GM12873 (cell line): ENCODE measurements at regions not wholly inside any gene's neighbourhood (a gene's known extent, or its start where the extent isn't known, plus 50 kb on each side); places are given as distances from the start of the nearest gene placed in this dataset.

Experiments used
- CTCF ChIP-seq: IDR thresholded peaks from 2 replicates; pipeline ENCODE4 v1.5.1; 2012; ENCODE audit warnings: low read depth, mild to moderate bottlenecking, moderate library complexity, low read length, control low read depth; ENCODE audit not compliant: insufficient read depth; ENCODE audit errors: missing control alignments

- no peak for TF ChIP-seq CTCF
Measured at GRCh38 chr17:77721846-77722160, 236.7 kb upstream of the TNRC6C start.

- TF ChIP-seq CTCF = no peak
Measured at GRCh38 chr17:77722366-77722765, 236.1 kb upstream of the TNRC6C start.

- TF ChIP-seq CTCF = no peak
Measured at GRCh38 chr17:77723071-77723908, 235.2 kb upstream of the TNRC6C start.

GRCh38 chr17:77723909-77724875 lies 234.3 kb upstream of the TNRC6C start:
- no peak for TF ChIP-seq CTCF

- no peak for TF ChIP-seq CTCF
Measured at GRCh38 chr17:77724876-77725615, 233.5 kb upstream of the TNRC6C start.

- TF ChIP-seq CTCF = no peak
Measured at GRCh38 chr17:77725846-77726245, 232.7 kb upstream of the TNRC6C start.
